ENCODE measurements at regions not wholly inside any gene's neighbourhood (a gene's known extent, or its start where the extent isn't known, plus 50 kb on each side); places are given as distances from the start of the nearest gene placed in this dataset.

DNA sequence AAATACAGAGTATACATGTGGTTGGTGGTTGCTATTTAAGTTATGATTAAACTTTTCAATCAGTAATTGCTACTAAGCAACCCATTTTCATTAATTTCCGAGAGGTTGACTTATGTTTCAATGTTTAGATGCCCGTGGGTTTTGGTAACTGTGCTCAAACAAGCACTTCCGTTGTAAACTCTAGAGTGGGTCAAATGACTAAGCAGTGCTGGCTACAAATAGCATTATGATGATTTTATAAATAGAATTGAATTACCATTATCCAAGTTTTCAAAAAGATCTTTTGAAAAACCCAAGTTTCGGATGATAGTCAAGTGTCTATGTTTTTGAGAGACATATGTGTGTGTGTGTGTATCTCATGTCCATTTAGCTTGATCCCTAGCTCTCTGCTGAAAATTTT lies 2369.4 kb upstream of the ACO1 start:
- TF ChIP-seq, protein P1, sequence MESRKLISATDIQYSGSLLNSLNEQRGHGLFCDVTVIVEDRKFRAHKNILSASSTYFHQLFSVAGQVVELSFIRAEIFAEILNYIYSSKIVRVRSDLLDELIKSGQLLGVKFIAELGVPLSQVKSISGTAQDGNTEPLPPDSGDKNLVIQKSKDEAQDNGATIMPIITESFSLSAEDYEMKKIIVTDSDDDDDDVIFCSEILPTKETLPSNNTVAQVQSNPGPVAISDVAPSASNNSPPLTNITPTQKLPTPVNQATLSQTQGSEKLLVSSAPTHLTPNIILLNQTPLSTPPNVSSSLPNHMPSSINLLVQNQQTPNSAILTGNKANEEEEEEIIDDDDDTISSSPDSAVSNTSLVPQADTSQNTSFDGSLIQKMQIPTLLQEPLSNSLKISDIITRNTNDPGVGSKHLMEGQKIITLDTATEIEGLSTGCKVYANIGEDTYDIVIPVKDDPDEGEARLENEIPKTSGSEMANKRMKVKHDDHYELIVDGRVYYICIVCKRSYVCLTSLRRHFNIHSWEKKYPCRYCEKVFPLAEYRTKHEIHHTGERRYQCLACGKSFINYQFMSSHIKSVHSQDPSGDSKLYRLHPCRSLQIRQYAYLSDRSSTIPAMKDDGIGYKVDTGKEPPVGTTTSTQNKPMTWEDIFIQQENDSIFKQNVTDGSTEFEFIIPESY (IDR thresholded peaks at IDR 0.05; ENCODE audit: extremely low read depth, insufficient replicate concordance, low read length): no peak
- TF ChIP-seq ELF1 (IDR thresholded peaks at IDR 0.05; ENCODE audit: borderline replicate concordance, low read depth) (no peak), EZH2 (IDR thresholded peaks at IDR 0.05) (no peak), CBX3 (IDR thresholded peaks at IDR 0.05; ENCODE audit: low read depth) (no peak), ZFX (IDR thresholded peaks at IDR 0.05) (no peak), POLR2AphosphoS5 (IDR thresholded peaks at IDR 0.05; ENCODE audit: low read depth, low read length) (no peak), EGR1 (IDR thresholded peaks at IDR 0.05; ENCODE audit: low read depth) (no peak), POLR2A (IDR thresholded peaks at IDR 0.05; ENCODE audit: borderline replicate concordance, extremely low read depth, insufficient read depth, insufficient read length) (no peak), YY1 (IDR thresholded peaks at IDR 0.05; ENCODE audit: extremely low read depth, insufficient replicate concordance, low read depth, low read length) (no peak), FOSL1 (IDR thresholded peaks at IDR 0.05; ENCODE audit: low read depth) (no peak), TCF7L2 (IDR thresholded peaks at IDR 0.05; ENCODE audit: borderline replicate concordance, extremely low read depth, insufficient read depth, insufficient read length) (no peak), SIN3A (IDR thresholded peaks at IDR 0.05; ENCODE audit: low read depth) (no peak), CEBPB (IDR thresholded peaks at IDR 0.05; ENCODE audit: low read depth) (no peak), EZH2phosphoT487 (IDR thresholded peaks at IDR 0.05; ENCODE audit: borderline replicate concordance) (no peak), JUND (IDR thresholded peaks at IDR 0.05) (no peak)
- TF ChIP-seq, protein P2, sequence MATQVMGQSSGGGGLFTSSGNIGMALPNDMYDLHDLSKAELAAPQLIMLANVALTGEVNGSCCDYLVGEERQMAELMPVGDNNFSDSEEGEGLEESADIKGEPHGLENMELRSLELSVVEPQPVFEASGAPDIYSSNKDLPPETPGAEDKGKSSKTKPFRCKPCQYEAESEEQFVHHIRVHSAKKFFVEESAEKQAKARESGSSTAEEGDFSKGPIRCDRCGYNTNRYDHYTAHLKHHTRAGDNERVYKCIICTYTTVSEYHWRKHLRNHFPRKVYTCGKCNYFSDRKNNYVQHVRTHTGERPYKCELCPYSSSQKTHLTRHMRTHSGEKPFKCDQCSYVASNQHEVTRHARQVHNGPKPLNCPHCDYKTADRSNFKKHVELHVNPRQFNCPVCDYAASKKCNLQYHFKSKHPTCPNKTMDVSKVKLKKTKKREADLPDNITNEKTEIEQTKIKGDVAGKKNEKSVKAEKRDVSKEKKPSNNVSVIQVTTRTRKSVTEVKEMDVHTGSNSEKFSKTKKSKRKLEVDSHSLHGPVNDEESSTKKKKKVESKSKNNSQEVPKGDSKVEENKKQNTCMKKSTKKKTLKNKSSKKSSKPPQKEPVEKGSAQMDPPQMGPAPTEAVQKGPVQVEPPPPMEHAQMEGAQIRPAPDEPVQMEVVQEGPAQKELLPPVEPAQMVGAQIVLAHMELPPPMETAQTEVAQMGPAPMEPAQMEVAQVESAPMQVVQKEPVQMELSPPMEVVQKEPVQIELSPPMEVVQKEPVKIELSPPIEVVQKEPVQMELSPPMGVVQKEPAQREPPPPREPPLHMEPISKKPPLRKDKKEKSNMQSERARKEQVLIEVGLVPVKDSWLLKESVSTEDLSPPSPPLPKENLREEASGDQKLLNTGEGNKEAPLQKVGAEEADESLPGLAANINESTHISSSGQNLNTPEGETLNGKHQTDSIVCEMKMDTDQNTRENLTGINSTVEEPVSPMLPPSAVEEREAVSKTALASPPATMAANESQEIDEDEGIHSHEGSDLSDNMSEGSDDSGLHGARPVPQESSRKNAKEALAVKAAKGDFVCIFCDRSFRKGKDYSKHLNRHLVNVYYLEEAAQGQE (IDR thresholded peaks at IDR 0.05; ENCODE audit: low read depth): no peak
- TF ChIP-seq, protein P3, sequence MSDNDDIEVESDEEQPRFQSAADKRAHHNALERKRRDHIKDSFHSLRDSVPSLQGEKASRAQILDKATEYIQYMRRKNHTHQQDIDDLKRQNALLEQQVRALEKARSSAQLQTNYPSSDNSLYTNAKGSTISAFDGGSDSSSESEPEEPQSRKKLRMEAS (IDR thresholded peaks at IDR 0.05): no peak
- ChIA-PET RAD21 (ENCODE audit: low non-redundant PET in 1 of 2, low total read pairs in 2 of 2, uncharacterized antibody in 2 of 2, unreplicated experiment in 2 of 2) (no interaction called here), CTCF (no interaction called here), POLR2A (no interaction called here)
- Histone ChIP-seq H3K27me3 (ENCODE audit: insufficient read depth, low read length) (no peaks in the 10 kb centered on the region), H3K79me2 (ENCODE audit: insufficient read depth, low read length) (no peaks in the 10 kb centered on the region), H3K9me2 (ENCODE audit: insufficient read depth) (no peaks in the 10 kb centered on the region), H3K9me3 (ENCODE audit: control insufficient read depth in 1 of 2, insufficient read depth in 1 of 2, low read depth in 1 of 2, low read length in 2 of 2) (no peaks in the 10 kb centered on the region), H3K4me1 (ENCODE audit: control insufficient read depth in 1 of 2, insufficient read depth in 2 of 2, low read length in 2 of 2) (no peaks in the 10 kb centered on the region), H3K4me2 (ENCODE audit: low read length) (no peak overlapping the region), H3K9ac (ENCODE audit: low read length) (no peak overlapping the region), H4K20me1 (ENCODE audit: insufficient read depth) (no peaks in the 10 kb centered on the region), H3K4me3 (replicated peaks in 1 of 2; ENCODE audit: low read depth in 1 of 2, low read length in 2 of 2) (no peak overlapping the region), H2AFZ (ENCODE audit: low read depth, low read length, poor library complexity, severe bottlenecking) (no peak overlapping the region), H3K36me3 (ENCODE audit: control insufficient read depth in 1 of 2, insufficient read depth in 2 of 2, low read length in 2 of 2) (no peaks in the 10 kb centered on the region), H3K27ac (ENCODE audit: low read depth, low read length) (no peak overlapping the region)
- no TSS peak for BruUV-seq (replicated peaks)
- no peak for ATAC-seq
- intact Hi-C loops (cut with micrococcal nuclease): loop anchor here (10.0 kb wide), 1 partner anchor 90 kb away; no protein-coding TSS in a partner anchor
- DNase-seq (ENCODE audit: low read depth, low spot score): no peak
